Right lobe of liver (tissue), 4 donors: ENCODE measurements at regions not wholly inside any gene's neighbourhood (a gene's known extent, or its start where the extent isn't known, plus 50 kb on each side); places are given as distances from the start of the nearest gene placed in this dataset.
A peak's percentile ranks its signal among the peaks of the same experiment; 100 is the strongest.

Experiments
- POLR2A ChIP-seq: fragments of 450-650 bp; IDR thresholded peaks from one replicate; pipeline ENCODE4 v1.6.1; 2017; ENCODE audit warnings: antibody characterized with exemption, mild to moderate bottlenecking
- TF ChIP-seq, protein P1 (sequence below), 4 donors: fragments of 200-600 bp in 3 of 4; fragments of 450-650 bp in 1 of 4; IDR thresholded peaks; one replicate each; pipeline versions ENCODE4 v1.5.1 to v1.8.0; 2016 to 2022; ENCODE audit warnings: antibody characterized with exemption in 4 of 4, mild to moderate bottlenecking in 2 of 4
- donor health status: DM: no; HTN: no; CAD: no.
- donor health status: DM: no; HTN: no; CAD: no.
- donor health status: DM: no; HTN: yes; CAD: no.

- TF ChIP-seq, protein P1, sequence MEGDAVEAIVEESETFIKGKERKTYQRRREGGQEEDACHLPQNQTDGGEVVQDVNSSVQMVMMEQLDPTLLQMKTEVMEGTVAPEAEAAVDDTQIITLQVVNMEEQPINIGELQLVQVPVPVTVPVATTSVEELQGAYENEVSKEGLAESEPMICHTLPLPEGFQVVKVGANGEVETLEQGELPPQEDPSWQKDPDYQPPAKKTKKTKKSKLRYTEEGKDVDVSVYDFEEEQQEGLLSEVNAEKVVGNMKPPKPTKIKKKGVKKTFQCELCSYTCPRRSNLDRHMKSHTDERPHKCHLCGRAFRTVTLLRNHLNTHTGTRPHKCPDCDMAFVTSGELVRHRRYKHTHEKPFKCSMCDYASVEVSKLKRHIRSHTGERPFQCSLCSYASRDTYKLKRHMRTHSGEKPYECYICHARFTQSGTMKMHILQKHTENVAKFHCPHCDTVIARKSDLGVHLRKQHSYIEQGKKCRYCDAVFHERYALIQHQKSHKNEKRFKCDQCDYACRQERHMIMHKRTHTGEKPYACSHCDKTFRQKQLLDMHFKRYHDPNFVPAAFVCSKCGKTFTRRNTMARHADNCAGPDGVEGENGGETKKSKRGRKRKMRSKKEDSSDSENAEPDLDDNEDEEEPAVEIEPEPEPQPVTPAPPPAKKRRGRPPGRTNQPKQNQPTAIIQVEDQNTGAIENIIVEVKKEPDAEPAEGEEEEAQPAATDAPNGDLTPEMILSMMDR (IDR thresholded peaks at IDR 0.05), result peak; percentile 78 to 89 (median 81)
- TF ChIP-seq POLR2A, result no peak
These were observed 156.3 kb downstream of the SUCLG1 start for GRCh38 chr2:84302513-84303412.
